Activated naive CD4-positive, alpha-beta T cell treated with anti-CD3 and anti-CD28 coated beads, Interleukin-2, amount 10 ng/mL, durations not matched to agents 7 days and 5 days (primary cell): ENCODE measurements at regions not wholly inside any gene's neighbourhood (a gene's known extent, or its start where the extent isn't known, plus 50 kb on each side); places are given as distances from the start of the nearest gene placed in this dataset.

Experiments used
- CTCF ChIA-PET: fragments of 350-600 bp; sonication (Branson Sonifier 250); formaldehyde crosslinking; loops from one replicate; lab custom pipeline; 2021; ENCODE audit warnings: antibody characterized with exemption; lab: Charles Lee
- DNase-seq: peaks from one replicate; pipeline ENCODE4 v3.0.0-alpha.2; 2020
- H3K27ac Mint-ChIP-seq: one replicate; pipeline ENCODE4 v1.8.0; 2021; ENCODE audit warnings: mild to moderate bottlenecking, moderate library complexity, mixed read lengths
- H3K27me3 Mint-ChIP-seq: one replicate; pipeline ENCODE4 v1.8.0; 2021; ENCODE audit warnings: mild to moderate bottlenecking, mixed read lengths
- H3K36me3 Mint-ChIP-seq: one replicate; pipeline ENCODE4 v1.8.0; 2021; ENCODE audit warnings: mixed read lengths
- H3K4me1 Mint-ChIP-seq: one replicate; pipeline ENCODE4 v1.8.0; 2021; ENCODE audit warnings: mixed read lengths
- H3K4me3 Mint-ChIP-seq: one replicate; pipeline ENCODE4 v1.8.0; 2021; ENCODE audit warnings: mild to moderate bottlenecking, moderate library complexity, mixed read lengths
- H3K9me3 Mint-ChIP-seq: one replicate; pipeline ENCODE4 v1.8.0; 2021; ENCODE audit warnings: mixed read lengths

DNA sequence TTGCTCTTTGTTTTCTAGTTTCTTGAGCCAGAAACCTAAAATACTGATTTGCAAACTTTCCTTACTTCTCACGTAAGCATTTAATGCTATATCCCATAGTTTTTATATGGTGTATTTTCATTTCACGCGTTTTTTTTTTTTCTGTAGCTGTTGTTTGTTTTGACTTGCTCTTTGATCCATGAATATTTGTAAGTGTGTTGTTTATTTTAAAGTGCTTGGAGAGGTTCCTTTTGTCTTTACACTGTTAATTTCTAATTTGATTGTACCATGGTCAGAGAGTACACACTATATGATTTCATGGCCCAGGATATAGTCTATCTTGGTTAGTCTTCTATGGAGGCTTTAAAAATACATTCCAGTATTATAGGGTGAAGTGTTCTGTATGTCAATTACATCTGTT lies 84.8 kb upstream of the RNF217 start:
- CTCF ChIA-PET, result no interaction called here
- H3K4me3 Mint-ChIP-seq, result no peak overlapping the region
- peaks cover 5% of the 10 kb centered on the region for H3K4me1 Mint-ChIP-seq
- peaks cover 3% of the 10 kb centered on the region for H3K27me3 Mint-ChIP-seq
- H3K9me3 Mint-ChIP-seq, result no peaks in the 10 kb centered on the region
- no peaks in the 10 kb centered on the region for H3K36me3 Mint-ChIP-seq
- DNase-seq, result no peak
- no peak overlapping the region for H3K27ac Mint-ChIP-seq

DNA sequence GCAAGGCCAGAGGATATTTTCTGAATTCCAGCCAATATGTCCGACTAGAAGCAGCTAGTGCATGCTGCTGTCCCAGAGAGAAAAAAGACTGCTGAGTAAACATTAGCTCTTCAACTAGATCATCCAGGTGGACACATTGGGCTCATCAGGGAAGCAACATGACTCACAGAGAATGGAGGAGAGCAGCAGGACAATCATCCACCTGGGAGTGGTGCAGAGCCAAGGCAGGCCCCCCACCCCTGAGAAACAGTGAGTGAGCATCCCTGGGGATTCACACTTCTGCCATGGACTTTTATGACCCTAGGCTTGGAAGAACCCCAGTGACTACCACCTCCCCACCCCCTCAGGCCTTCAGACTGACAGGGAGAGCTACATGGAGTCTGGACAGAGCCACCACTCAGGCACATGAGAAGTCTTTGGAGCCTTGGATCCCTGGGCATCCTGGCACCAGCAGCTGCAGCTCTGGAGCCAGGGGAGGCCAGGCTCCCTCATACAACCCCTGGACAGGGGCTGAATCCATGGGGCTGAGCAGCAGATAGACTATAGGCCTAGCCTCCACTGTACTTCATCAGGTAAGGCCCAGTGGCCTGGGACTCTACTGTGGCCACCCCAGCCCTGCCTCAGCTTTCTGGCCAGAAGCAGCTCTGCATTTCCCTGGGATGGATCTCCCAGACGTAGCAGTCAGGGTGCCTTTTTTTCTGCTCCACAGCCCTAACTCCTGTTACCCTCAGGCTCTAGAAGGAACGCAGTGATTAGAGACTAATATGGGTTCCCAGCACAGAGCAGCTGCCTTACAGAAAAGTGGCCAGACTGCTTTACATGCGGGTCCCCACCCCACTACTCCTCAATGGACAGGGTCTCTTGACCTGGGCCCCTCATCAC lies 82.9 kb upstream of the RNF217 start:
- Mint-ChIP-seq H3K36me3 (no peaks in the 10 kb centered on the region), H3K27me3 (peaks cover 6% of the 10 kb centered on the region), H3K9me3 (no peaks in the 10 kb centered on the region), H3K27ac (no peak overlapping the region), H3K4me3 (no peak overlapping the region), H3K4me1 (peaks cover 11% of the 10 kb centered on the region)
- CTCF ChIA-PET, result no interaction called here
- DNase-seq, result no peak

DNA sequence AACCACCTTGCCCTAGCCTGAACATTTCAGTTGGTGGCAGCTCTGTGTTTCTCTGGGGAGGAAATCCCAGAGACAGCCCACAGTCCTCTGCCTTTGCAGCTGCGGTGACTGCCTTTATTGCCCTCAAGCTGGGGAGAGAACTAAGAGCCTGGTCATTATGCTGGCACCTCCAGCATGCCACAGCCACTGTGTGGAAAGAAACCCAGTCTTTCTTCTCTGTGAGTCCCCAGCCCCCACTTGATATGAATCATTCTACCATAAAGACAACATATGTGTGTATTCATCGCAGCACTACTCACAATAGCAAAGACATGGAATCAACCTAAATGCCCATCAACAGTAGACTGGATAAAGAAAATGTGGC lies 82.3 kb upstream of the RNF217 start:
- peaks cover 6% of the 10 kb centered on the region for H3K27me3 Mint-ChIP-seq
- H3K9me3 Mint-ChIP-seq, result no peaks in the 10 kb centered on the region
- no peak for DNase-seq
- CTCF ChIA-PET, result no interaction called here
- no peaks in the 10 kb centered on the region for H3K36me3 Mint-ChIP-seq
- H3K4me3 Mint-ChIP-seq, result no peak overlapping the region
- H3K4me1 Mint-ChIP-seq, result peaks cover 11% of the 10 kb centered on the region
- H3K27ac Mint-ChIP-seq, result no peak overlapping the region

GRCh38 chr6:124881898-124882578 lies 80.2 kb upstream of the RNF217 start:
- Mint-ChIP-seq H3K4me3 (no peak overlapping the region), H3K9me3 (no peaks in the 10 kb centered on the region)

GRCh38 chr6:124882579-124883393 lies 79.5 kb upstream of the RNF217 start:
- CTCF ChIA-PET, result no interaction called here
- no peaks in the 10 kb centered on the region for H3K36me3 Mint-ChIP-seq
- H3K4me1 Mint-ChIP-seq, result peaks cover 11% of the 10 kb centered on the region
- H3K9me3 Mint-ChIP-seq, result no peaks in the 10 kb centered on the region
- H3K4me3 Mint-ChIP-seq, result no peak overlapping the region
- no peak for DNase-seq
- H3K27ac Mint-ChIP-seq, result no peak overlapping the region
- peaks cover 6% of the 10 kb centered on the region for H3K27me3 Mint-ChIP-seq

More at GRCh38 chr6:124881898-124882578, 80.2 kb upstream of the RNF217 start:
- CTCF ChIA-PET, result no interaction called here
- no peaks in the 10 kb centered on the region for H3K36me3 Mint-ChIP-seq
- H3K27me3 Mint-ChIP-seq, result peaks cover 6% of the 10 kb centered on the region
- DNase-seq, result no peak
- peaks cover 11% of the 10 kb centered on the region for H3K4me1 Mint-ChIP-seq
- H3K27ac Mint-ChIP-seq, result no peak overlapping the region

- Mint-ChIP-seq H3K4me1 (peaks cover 22% of the 10 kb centered on the region), H3K27me3 (peaks cover 6% of the 10 kb centered on the region), H3K27ac (no peak overlapping the region), H3K4me3 (no peak overlapping the region), H3K9me3 (no peaks in the 10 kb centered on the region), H3K36me3 (no peaks in the 10 kb centered on the region)
- CTCF ChIA-PET, result no interaction called here
- no peak for DNase-seq
These were observed 77.1 kb upstream of the RNF217 start for GRCh38 chr6:124885171-124885570.

GRCh38 chr6:124887872-124888580 lies 74.2 kb upstream of the RNF217 start:
- Mint-ChIP-seq H3K27me3 (no peaks in the 10 kb centered on the region), H3K27ac (no peak overlapping the region)

GRCh38 chr6:124888581-124889371 lies 73.5 kb upstream of the RNF217 start:
- Mint-ChIP-seq H3K27ac (no peak overlapping the region), H3K36me3 (no peaks in the 10 kb centered on the region), H3K27me3 (no peaks in the 10 kb centered on the region), H3K4me1 (peaks cover 11% of the 10 kb centered on the region), H3K9me3 (no peaks in the 10 kb centered on the region), H3K4me3 (no peak overlapping the region)
- CTCF ChIA-PET, result interaction anchor here (1.2 kb wide), 1 partner anchor 225 kb away, joined by 4 read pairs; no protein-coding TSS in a partner anchor
- DNase-seq, result no peak

More at GRCh38 chr6:124887872-124888580, 74.2 kb upstream of the RNF217 start:
- no peaks in the 10 kb centered on the region for H3K9me3 Mint-ChIP-seq
- CTCF ChIA-PET, result no interaction called here
- no peak for DNase-seq
- no peaks in the 10 kb centered on the region for H3K36me3 Mint-ChIP-seq
- peaks cover 13% of the 10 kb centered on the region for H3K4me1 Mint-ChIP-seq
- no peak overlapping the region for H3K4me3 Mint-ChIP-seq

- Mint-ChIP-seq H3K9me3 (no peaks in the 10 kb centered on the region), H3K4me3 (no peak overlapping the region), H3K27ac (no peak overlapping the region), H3K36me3 (no peaks in the 10 kb centered on the region), H3K4me1 (no peaks in the 10 kb centered on the region), H3K27me3 (no peaks in the 10 kb centered on the region)
- CTCF ChIA-PET, result no interaction called here
- DNase-seq, result no peak
These were observed 61.2 kb upstream of the RNF217 start for GRCh38 chr6:124901084-124901483.

GRCh38 chr6:124903797-124904196 lies 58.4 kb upstream of the RNF217 start:
- DNase-seq, result no peak
- Mint-ChIP-seq H3K9me3 (no peaks in the 10 kb centered on the region), H3K4me3 (no peak overlapping the region), H3K36me3 (no peaks in the 10 kb centered on the region), H3K27me3 (no peaks in the 10 kb centered on the region), H3K4me1 (no peaks in the 10 kb centered on the region), H3K27ac (no peak overlapping the region)
- CTCF ChIA-PET, result no interaction called here

- no peaks in the 10 kb centered on the region for H3K4me1 Mint-ChIP-seq
- CTCF ChIA-PET, result no interaction called here
- H3K9me3 Mint-ChIP-seq, result no peaks in the 10 kb centered on the region
- no peak overlapping the region for H3K27ac Mint-ChIP-seq
- no peak for DNase-seq
- no peak overlapping the region for H3K4me3 Mint-ChIP-seq
- H3K27me3 Mint-ChIP-seq, result no peaks in the 10 kb centered on the region
- H3K36me3 Mint-ChIP-seq, result no peaks in the 10 kb centered on the region
These were observed 54.6 kb upstream of the RNF217 start for GRCh38 chr6:124907596-124907995.
